ENCODE measurements at regions not wholly inside any gene's neighbourhood (a gene's known extent, or its start where the extent isn't known, plus 50 kb on each side); places are given as distances from the start of the nearest gene placed in this dataset.

DNA sequence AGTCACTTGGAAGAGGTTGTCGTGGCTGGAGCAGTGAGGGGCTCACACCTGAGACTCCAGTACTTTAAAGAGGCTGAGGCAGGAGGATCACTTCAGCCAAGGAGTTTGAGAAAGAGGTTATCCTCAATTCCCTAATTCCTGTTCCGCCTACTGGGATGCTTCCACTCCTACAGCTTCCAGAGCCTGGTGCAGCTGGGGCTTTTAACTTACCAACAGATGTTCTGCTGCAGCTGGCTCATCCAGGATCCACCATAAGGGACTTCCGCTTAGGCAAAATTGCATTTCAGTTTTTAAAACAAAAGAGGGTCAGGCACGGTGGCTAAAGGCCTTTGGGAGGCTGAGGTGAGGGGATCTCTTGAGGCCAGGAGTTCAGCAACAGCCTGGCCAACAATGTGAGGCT, 59.1 kb upstream of the CDYL start:
- peaks cover 5% of the 10 kb centered on the region for H3K4me1 ChIP-seq (ENCODE audit: insufficient read depth, poor library complexity, severe bottlenecking)
- no peaks in the 10 kb centered on the region for H3K27me3 ChIP-seq (ENCODE audit: insufficient read depth, poor library complexity, severe bottlenecking)
- no peak for DNase-seq (ENCODE audit: low spot score)
- H3K27ac ChIP-seq (ENCODE audit: poor library complexity, severe bottlenecking), result no peak overlapping the region
- no peak for ATAC-seq (ENCODE audit: low read depth)
- TF ChIP-seq, protein P1, sequence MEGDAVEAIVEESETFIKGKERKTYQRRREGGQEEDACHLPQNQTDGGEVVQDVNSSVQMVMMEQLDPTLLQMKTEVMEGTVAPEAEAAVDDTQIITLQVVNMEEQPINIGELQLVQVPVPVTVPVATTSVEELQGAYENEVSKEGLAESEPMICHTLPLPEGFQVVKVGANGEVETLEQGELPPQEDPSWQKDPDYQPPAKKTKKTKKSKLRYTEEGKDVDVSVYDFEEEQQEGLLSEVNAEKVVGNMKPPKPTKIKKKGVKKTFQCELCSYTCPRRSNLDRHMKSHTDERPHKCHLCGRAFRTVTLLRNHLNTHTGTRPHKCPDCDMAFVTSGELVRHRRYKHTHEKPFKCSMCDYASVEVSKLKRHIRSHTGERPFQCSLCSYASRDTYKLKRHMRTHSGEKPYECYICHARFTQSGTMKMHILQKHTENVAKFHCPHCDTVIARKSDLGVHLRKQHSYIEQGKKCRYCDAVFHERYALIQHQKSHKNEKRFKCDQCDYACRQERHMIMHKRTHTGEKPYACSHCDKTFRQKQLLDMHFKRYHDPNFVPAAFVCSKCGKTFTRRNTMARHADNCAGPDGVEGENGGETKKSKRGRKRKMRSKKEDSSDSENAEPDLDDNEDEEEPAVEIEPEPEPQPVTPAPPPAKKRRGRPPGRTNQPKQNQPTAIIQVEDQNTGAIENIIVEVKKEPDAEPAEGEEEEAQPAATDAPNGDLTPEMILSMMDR (IDR thresholded peaks at IDR 0.05; ENCODE audit: poor library complexity, severe bottlenecking), result no peak
- H3K36me3 ChIP-seq (ENCODE audit: low read depth), result no peaks in the 10 kb centered on the region
- no peak overlapping the region for H3K4me3 ChIP-seq (ENCODE audit: severe bottlenecking)
- H3K9me3 ChIP-seq (ENCODE audit: severe bottlenecking), result no peaks in the 10 kb centered on the region

DNA sequence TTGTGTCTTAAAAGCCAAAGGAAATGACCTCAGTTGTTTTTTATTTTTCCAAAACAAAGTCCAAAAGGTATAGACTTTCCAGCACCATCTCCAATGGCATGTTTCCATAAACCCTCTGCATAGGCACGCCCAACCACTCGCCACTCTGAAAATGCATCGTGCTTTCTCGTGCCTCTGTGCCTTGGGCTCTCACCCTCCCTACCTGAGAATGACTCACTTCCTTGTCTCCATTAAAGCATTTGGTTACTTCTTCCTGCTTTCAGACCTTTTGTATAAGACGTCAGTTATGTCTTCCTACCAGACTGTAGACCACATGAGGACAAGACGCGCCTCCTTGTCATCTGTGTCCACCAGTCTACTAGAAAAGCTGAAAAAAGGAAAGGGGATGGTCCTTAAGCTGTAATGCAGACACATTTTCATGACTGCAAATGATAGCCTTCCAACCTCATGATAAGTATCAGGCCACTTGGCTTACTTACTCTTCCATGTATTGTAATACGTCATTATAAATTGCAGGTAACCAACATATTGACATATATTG, 61.2 kb upstream of the CDYL start:
- no peak overlapping the region for H3K4me3 ChIP-seq (ENCODE audit: severe bottlenecking)
- H3K4me1 ChIP-seq (ENCODE audit: insufficient read depth, poor library complexity, severe bottlenecking), result peaks cover 5% of the 10 kb centered on the region
- H3K27ac ChIP-seq (ENCODE audit: poor library complexity, severe bottlenecking), result peak overlapping the region; percentile 20
- no peaks in the 10 kb centered on the region for H3K9me3 ChIP-seq (ENCODE audit: severe bottlenecking)
- no peaks in the 10 kb centered on the region for H3K27me3 ChIP-seq (ENCODE audit: insufficient read depth, poor library complexity, severe bottlenecking)
- peak; percentile 66 for ATAC-seq (ENCODE audit: low read depth)
- H3K36me3 ChIP-seq (ENCODE audit: low read depth), result no peaks in the 10 kb centered on the region
- TF ChIP-seq, protein P1 (IDR thresholded peaks at IDR 0.05; ENCODE audit: poor library complexity, severe bottlenecking), result no peak
- DNase-seq (ENCODE audit: low spot score), result no peak

DNA sequence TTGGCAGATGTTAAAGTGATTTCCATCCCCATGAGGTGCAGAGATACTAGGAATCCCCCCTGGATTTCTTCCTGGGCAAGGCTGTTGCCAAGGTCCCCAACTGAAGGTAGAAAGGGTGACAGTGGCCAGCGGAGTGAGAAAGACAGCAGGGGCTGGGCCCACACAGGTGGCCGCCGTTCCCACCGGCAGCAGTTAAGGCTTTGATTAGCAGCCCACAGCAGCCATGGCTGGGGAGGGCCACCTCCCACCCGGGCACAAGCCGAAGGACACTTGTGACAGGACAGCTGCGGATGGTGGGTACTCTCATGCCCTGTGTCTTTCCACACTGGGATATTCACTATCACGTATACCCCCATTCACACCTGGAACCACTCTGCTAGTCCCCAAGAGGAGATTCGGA, 63.9 kb upstream of the CDYL start:
- H3K9me3 ChIP-seq (ENCODE audit: severe bottlenecking), result no peaks in the 10 kb centered on the region
- no peak for ATAC-seq (ENCODE audit: low read depth)
- no peaks in the 10 kb centered on the region for H3K27me3 ChIP-seq (ENCODE audit: insufficient read depth, poor library complexity, severe bottlenecking)
- H3K36me3 ChIP-seq (ENCODE audit: low read depth), result no peaks in the 10 kb centered on the region
- TF ChIP-seq, protein P1 (IDR thresholded peaks at IDR 0.05; ENCODE audit: poor library complexity, severe bottlenecking), result no peak
- no peak overlapping the region for H3K4me3 ChIP-seq (ENCODE audit: severe bottlenecking)
- DNase-seq (ENCODE audit: low spot score), result no peak
- H3K4me1 ChIP-seq (ENCODE audit: insufficient read depth, poor library complexity, severe bottlenecking), result peaks cover 5% of the 10 kb centered on the region
- H3K27ac ChIP-seq (ENCODE audit: poor library complexity, severe bottlenecking), result no peak overlapping the region

DNA sequence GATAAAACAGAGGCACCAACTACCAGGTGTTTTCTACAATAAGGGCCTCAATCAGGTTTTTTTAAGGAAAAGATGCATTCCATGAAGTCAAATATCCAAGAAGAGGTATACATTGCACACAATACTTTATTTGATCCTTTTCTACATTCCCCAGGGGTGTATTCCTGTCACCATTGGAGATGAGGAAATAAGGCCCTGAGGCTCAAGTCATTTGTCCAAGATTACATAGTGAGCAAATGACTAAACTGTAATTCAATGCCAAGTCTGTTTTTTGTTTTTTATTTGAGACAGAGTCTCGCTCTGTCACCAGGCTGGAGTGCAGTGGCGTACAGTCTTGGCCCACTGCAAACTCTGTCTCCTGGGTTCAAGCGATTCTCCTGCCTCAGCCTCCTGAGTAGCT, 69.2 kb upstream of the CDYL start:
- H3K27ac ChIP-seq (ENCODE audit: poor library complexity, severe bottlenecking), result no peak overlapping the region
- H3K9me3 ChIP-seq (ENCODE audit: severe bottlenecking), result no peaks in the 10 kb centered on the region
- no peaks in the 10 kb centered on the region for H3K36me3 ChIP-seq (ENCODE audit: low read depth)
- DNase-seq (ENCODE audit: low spot score) (no peak), ATAC-seq (ENCODE audit: low read depth) (peak; percentile 45; the same call in 2 of the 3 replicates)
- H3K4me3 ChIP-seq (ENCODE audit: severe bottlenecking), result no peak overlapping the region
- no peaks in the 10 kb centered on the region for H3K4me1 ChIP-seq (ENCODE audit: insufficient read depth, poor library complexity, severe bottlenecking)
- TF ChIP-seq, protein P1 (IDR thresholded peaks at IDR 0.05; ENCODE audit: poor library complexity, severe bottlenecking), result no peak
- H3K27me3 ChIP-seq (ENCODE audit: insufficient read depth, poor library complexity, severe bottlenecking), result no peaks in the 10 kb centered on the region

DNA sequence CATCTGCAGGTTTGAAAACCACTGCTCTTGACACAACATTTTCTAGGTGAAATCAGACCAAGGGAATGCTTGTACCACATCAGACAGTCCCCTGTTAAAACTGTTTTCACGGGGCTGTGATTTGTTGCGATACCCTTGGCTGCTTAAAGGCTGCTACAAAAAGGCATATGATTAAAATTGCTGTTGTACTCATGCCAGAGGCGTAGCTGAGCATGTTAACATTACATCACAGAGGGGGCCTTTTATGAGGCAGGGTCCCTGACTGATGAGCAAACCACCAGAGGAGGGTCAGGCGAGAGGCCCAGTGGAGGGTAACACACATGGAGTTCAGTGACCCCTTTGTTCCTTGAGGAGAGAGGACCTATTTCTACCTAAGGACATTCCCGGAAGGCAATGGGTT, 70.4 kb upstream of the CDYL start:
- H3K36me3 ChIP-seq (ENCODE audit: low read depth), result no peaks in the 10 kb centered on the region
- TF ChIP-seq, protein P1 (IDR thresholded peaks at IDR 0.05; ENCODE audit: poor library complexity, severe bottlenecking), result no peak
- no peaks in the 10 kb centered on the region for H3K27me3 ChIP-seq (ENCODE audit: insufficient read depth, poor library complexity, severe bottlenecking)
- no peaks in the 10 kb centered on the region for H3K9me3 ChIP-seq (ENCODE audit: severe bottlenecking)
- no peaks in the 10 kb centered on the region for H3K4me1 ChIP-seq (ENCODE audit: insufficient read depth, poor library complexity, severe bottlenecking)
- no peak overlapping the region for H3K27ac ChIP-seq (ENCODE audit: poor library complexity, severe bottlenecking)
- ATAC-seq (ENCODE audit: low read depth) (no peak), DNase-seq (ENCODE audit: low spot score) (no peak)
- H3K4me3 ChIP-seq (ENCODE audit: severe bottlenecking), result no peak overlapping the region

Data from RWPE2 (cell line).